ENCODE measurements at regions not wholly inside any gene's neighbourhood (a gene's known extent, or its start where the extent isn't known, plus 50 kb on each side); places are given as distances from the start of the nearest gene placed in this dataset.
A peak's percentile ranks its signal among the peaks of the same experiment; 100 is the strongest.

- no peak for DNase-seq (ENCODE audit: low read depth, low spot score)
Measured at GRCh38 chr16:54421220-54421619, 134.6 kb upstream of the IRX3 start.

- no peak for DNase-seq (ENCODE audit: low read depth, low spot score)
Measured at GRCh38 chr16:54418903-54419302, 132.3 kb upstream of the IRX3 start.

- peak; percentile 38 for DNase-seq (ENCODE audit: low read depth, low spot score)
Measured at GRCh38 chr16:54417384-54417783, 130.8 kb upstream of the IRX3 start.

GRCh38 chr16:54414671-54415070, 128.1 kb upstream of the IRX3 start:
- DNase-seq (ENCODE audit: low read depth, low spot score), result no peak

- no peak for DNase-seq (ENCODE audit: low read depth, low spot score)
Measured at GRCh38 chr16:54412777-54413455, 126.3 kb upstream of the IRX3 start.

- DNase-seq (ENCODE audit: low read depth, low spot score), result no peak
Measured at GRCh38 chr16:54412037-54412436, 125.5 kb upstream of the IRX3 start.

- DNase-seq (ENCODE audit: low read depth, low spot score), result no peak
Measured at GRCh38 chr16:54411544-54411943, 125.0 kb upstream of the IRX3 start.

- DNase-seq (ENCODE audit: low read depth, low spot score), result no peak
Measured at GRCh38 chr16:54409982-54410381, 123.4 kb upstream of the IRX3 start.

GRCh38 chr16:54407596-54407995, 121.0 kb upstream of the IRX3 start:
- DNase-seq (ENCODE audit: low read depth, low spot score), result peak; percentile 65

GRCh38 chr16:54405478-54405877, 118.9 kb upstream of the IRX3 start:
- no peak for DNase-seq (ENCODE audit: low read depth, low spot score)

- DNase-seq (ENCODE audit: low read depth, low spot score), result no peak
Measured at GRCh38 chr16:54403580-54403979, 117.0 kb upstream of the IRX3 start.

- no peak for DNase-seq (ENCODE audit: low read depth, low spot score)
Measured at GRCh38 chr16:54402873-54403272, 116.3 kb upstream of the IRX3 start.

GRCh38 chr16:54402270-54402669, 115.7 kb upstream of the IRX3 start:
- DNase-seq (ENCODE audit: low read depth, low spot score), result peak; percentile 32

- no peak for DNase-seq (ENCODE audit: low read depth, low spot score)
Measured at GRCh38 chr16:54400261-54400660, 113.7 kb upstream of the IRX3 start.

- no peak for DNase-seq (ENCODE audit: low read depth, low spot score)
Measured at GRCh38 chr16:54398986-54399385, 112.4 kb upstream of the IRX3 start.

GRCh38 chr16:54397838-54398237, 111.3 kb upstream of the IRX3 start:
- DNase-seq (ENCODE audit: low read depth, low spot score), result no peak

- DNase-seq (ENCODE audit: low read depth, low spot score), result peak; percentile 52
Measured at GRCh38 chr16:54397190-54397835, 110.7 kb upstream of the IRX3 start.

- DNase-seq (ENCODE audit: low read depth, low spot score), result no peak
Measured at GRCh38 chr16:54389836-54390494, 103.4 kb upstream of the IRX3 start.

- DNase-seq (ENCODE audit: low read depth, low spot score), result no peak
Measured at GRCh38 chr16:54385141-54385540, 98.6 kb upstream of the IRX3 start.

GRCh38 chr16:54381601-54382313, 95.2 kb upstream of the IRX3 start:
- no peak for DNase-seq (ENCODE audit: low read depth, low spot score)

GRCh38 chr16:54375071-54375470, 88.5 kb upstream of the IRX3 start:
- no peak for DNase-seq (ENCODE audit: low read depth, low spot score)
